Coronary artery (tissue), 2 donors: ENCODE measurements at regions not wholly inside any gene's neighbourhood (a gene's known extent, or its start where the extent isn't known, plus 50 kb on each side); places are given as distances from the start of the nearest gene placed in this dataset.

ENCODE experiments used
- DNase-seq: peaks from one replicate; pipeline ENCODE4 v3.0.0-alpha.2; 2017; ENCODE audit warnings: low spot score
- H3K27ac ChIP-seq, 2 donors: fragments of 200-600 bp; sonication (generic); one replicate each; pipeline ENCODE4 v1.5.1; 2016 to 2019
- H3K4me3 ChIP-seq: fragments of 200-600 bp; sonication (generic); 2 replicates; pipeline ENCODE4 v1.5.1; 2016; ENCODE audit warnings: mild to moderate bottlenecking, moderate library complexity
- CTCF ChIP-seq: fragments of 200-600 bp; sonication (generic); IDR thresholded peaks from one replicate; pipeline ENCODE4 v1.5.1; 2019; ENCODE audit warnings: antibody characterized with exemption

GRCh38 chr1:87202451-87202850, 126.2 kb upstream of the LMO4 start:
- no peak for TF ChIP-seq CTCF

GRCh38 chr1:87202922-87203655, 125.6 kb upstream of the LMO4 start:
- no peak overlapping the region for H3K4me3 ChIP-seq
- TF ChIP-seq CTCF = no peak
- DNase-seq = no peak
- H3K27ac ChIP-seq = no peak overlapping the region

More at GRCh38 chr1:87202451-87202850, 126.2 kb upstream of the LMO4 start:
- no peak for DNase-seq
- no peak overlapping the region for H3K4me3 ChIP-seq
- no peak overlapping the region for H3K27ac ChIP-seq

GRCh38 chr1:87203904-87204303, 124.8 kb upstream of the LMO4 start:
- TF ChIP-seq CTCF = no peak
- no peak for DNase-seq
- no peak overlapping the region for H3K4me3 ChIP-seq
- H3K27ac ChIP-seq = no peak overlapping the region

- no peak for TF ChIP-seq CTCF
- Histone ChIP-seq H3K4me3 (no peak overlapping the region), H3K27ac (no peak overlapping the region)
- no peak for DNase-seq
Measured at GRCh38 chr1:87204441-87204840, 124.2 kb upstream of the LMO4 start.

- Histone ChIP-seq H3K27ac (no peak overlapping the region), H3K4me3 (no peak overlapping the region)
- no peak for DNase-seq
- no peak for TF ChIP-seq CTCF
Measured at GRCh38 chr1:87204921-87205320, 123.8 kb upstream of the LMO4 start.

GRCh38 chr1:87206044-87206831, 122.4 kb upstream of the LMO4 start:
- H3K27ac ChIP-seq = no peak overlapping the region
- TF ChIP-seq CTCF = no peak
- DNase-seq = no peak

GRCh38 chr1:87208080-87208479, 120.6 kb upstream of the LMO4 start:
- no peak for TF ChIP-seq CTCF
- no peak overlapping the region for H3K4me3 ChIP-seq
- no peak overlapping the region for H3K27ac ChIP-seq
- DNase-seq = no peak

More at GRCh38 chr1:87206044-87206831, 122.4 kb upstream of the LMO4 start:
- H3K4me3 ChIP-seq = no peak overlapping the region
